22Rv1 (cell line): ENCODE measurements at regions not wholly inside any gene's neighbourhood (a gene's known extent, or its start where the extent isn't known, plus 50 kb on each side); places are given as distances from the start of the nearest gene placed in this dataset.

Experiments used
- H3K27ac ChIP-seq: fragments of 450-650 bp; 2 replicates; pipeline ENCODE4 v1.5.1; 2017
- CTCF ChIP-seq: fragments of 450-650 bp; IDR thresholded peaks from 2 replicates; pipeline ENCODE4 v1.5.1; 2017; ENCODE audit warnings: mild to moderate bottlenecking
- ZFX ChIP-seq: fragments of 450-650 bp; IDR thresholded peaks from 2 replicates; pipeline ENCODE4 v1.6.1; 2017; ENCODE audit warnings: antibody characterized with exemption, borderline replicate concordance

GRCh38 chr10:54940418-54940817 lies 139.4 kb upstream of the PCDH15 start:
- TF ChIP-seq CTCF (peak; percentile 10; the same call in 1 of the 2 replicates), ZFX (no peak)
- no peak overlapping the region for H3K27ac ChIP-seq

GRCh38 chr10:54914049-54914448 lies 113.0 kb upstream of the PCDH15 start:
- TF ChIP-seq CTCF (no peak), ZFX (no peak)
- no peak overlapping the region for H3K27ac ChIP-seq

- no peak overlapping the region for H3K27ac ChIP-seq
- no peak for TF ChIP-seq CTCF
- no peak for TF ChIP-seq ZFX
These were observed 108.1 kb upstream of the PCDH15 start for GRCh38 chr10:54909165-54909564.

- no peak overlapping the region for H3K27ac ChIP-seq
- no peak for TF ChIP-seq ZFX
- TF ChIP-seq CTCF, result no peak
These were observed 107.0 kb upstream of the PCDH15 start for GRCh38 chr10:54908019-54908418.

- no peak overlapping the region for H3K27ac ChIP-seq
- no peak for TF ChIP-seq ZFX
- no peak for TF ChIP-seq CTCF
These were observed 105.9 kb upstream of the PCDH15 start for GRCh38 chr10:54906940-54907339.

- TF ChIP-seq ZFX (no peak), CTCF (no peak)
- H3K27ac ChIP-seq, result no peak overlapping the region
These were observed 104.7 kb upstream of the PCDH15 start for GRCh38 chr10:54905578-54906192.

- TF ChIP-seq CTCF (no peak), ZFX (no peak)
- H3K27ac ChIP-seq, result no peak overlapping the region
These were observed 103.8 kb upstream of the PCDH15 start for GRCh38 chr10:54904833-54905232.
